ENCODE measurements at regions not wholly inside any gene's neighbourhood (a gene's known extent, or its start where the extent isn't known, plus 50 kb on each side); places are given as distances from the start of the nearest gene placed in this dataset.

GRCh38 chr1:188611432-188611831 lies 1782.7 kb downstream of the PLA2G4A start:
- Mint-ChIP-seq H3K36me3 (ENCODE audit: low read depth) (no peaks in the 10 kb centered on the region), H3K27me3 (no peaks in the 10 kb centered on the region), H3K4me3 (no peak overlapping the region), H3K4me1 (no peaks in the 10 kb centered on the region), H3K9me3 (peaks cover 9% of the 10 kb centered on the region), H3K27ac (no peak overlapping the region)
- no peak for DNase-seq
- ATAC-seq (ENCODE audit: low read depth) = no peak
- TF ChIP-seq, protein P1, sequence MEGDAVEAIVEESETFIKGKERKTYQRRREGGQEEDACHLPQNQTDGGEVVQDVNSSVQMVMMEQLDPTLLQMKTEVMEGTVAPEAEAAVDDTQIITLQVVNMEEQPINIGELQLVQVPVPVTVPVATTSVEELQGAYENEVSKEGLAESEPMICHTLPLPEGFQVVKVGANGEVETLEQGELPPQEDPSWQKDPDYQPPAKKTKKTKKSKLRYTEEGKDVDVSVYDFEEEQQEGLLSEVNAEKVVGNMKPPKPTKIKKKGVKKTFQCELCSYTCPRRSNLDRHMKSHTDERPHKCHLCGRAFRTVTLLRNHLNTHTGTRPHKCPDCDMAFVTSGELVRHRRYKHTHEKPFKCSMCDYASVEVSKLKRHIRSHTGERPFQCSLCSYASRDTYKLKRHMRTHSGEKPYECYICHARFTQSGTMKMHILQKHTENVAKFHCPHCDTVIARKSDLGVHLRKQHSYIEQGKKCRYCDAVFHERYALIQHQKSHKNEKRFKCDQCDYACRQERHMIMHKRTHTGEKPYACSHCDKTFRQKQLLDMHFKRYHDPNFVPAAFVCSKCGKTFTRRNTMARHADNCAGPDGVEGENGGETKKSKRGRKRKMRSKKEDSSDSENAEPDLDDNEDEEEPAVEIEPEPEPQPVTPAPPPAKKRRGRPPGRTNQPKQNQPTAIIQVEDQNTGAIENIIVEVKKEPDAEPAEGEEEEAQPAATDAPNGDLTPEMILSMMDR (IDR thresholded peaks at IDR 0.05) = no peak
- CTCF ChIA-PET = no interaction called here
- POLR2A ChIA-PET = no interaction called here
- intact Hi-C loops (cut with micrococcal nuclease) = no loop called here

- ATAC-seq (ENCODE audit: low read depth) (no peak), DNase-seq (no peak)
- Mint-ChIP-seq H3K27ac (no peak overlapping the region), H3K36me3 (ENCODE audit: low read depth) (no peaks in the 10 kb centered on the region), H3K4me3 (no peak overlapping the region), H3K4me1 (no peaks in the 10 kb centered on the region), H3K27me3 (no peaks in the 10 kb centered on the region), H3K9me3 (peaks cover 11% of the 10 kb centered on the region)
- ChIA-PET CTCF (no interaction called here), POLR2A (no interaction called here)
- intact Hi-C loops (cut with micrococcal nuclease) = no loop called here
- TF ChIP-seq, protein P1 (IDR thresholded peaks at IDR 0.05) = no peak
Measured at GRCh38 chr1:188615321-188615720, 1786.6 kb downstream of the PLA2G4A start.

- intact Hi-C loops (cut with micrococcal nuclease) = no loop called here
- TF ChIP-seq, protein P1 (IDR thresholded peaks at IDR 0.05) = no peak
- H3K27me3 Mint-ChIP-seq = no peaks in the 10 kb centered on the region
- no peaks in the 10 kb centered on the region for H3K36me3 Mint-ChIP-seq (ENCODE audit: low read depth)
- no peak for ATAC-seq (ENCODE audit: low read depth)
- H3K27ac Mint-ChIP-seq = no peak overlapping the region
- H3K4me3 Mint-ChIP-seq = no peak overlapping the region
- no peaks in the 10 kb centered on the region for H3K4me1 Mint-ChIP-seq
- DNase-seq = no peak
- ChIA-PET CTCF (no interaction called here), POLR2A (no interaction called here)
- peaks cover 12% of the 10 kb centered on the region for H3K9me3 Mint-ChIP-seq
Measured at GRCh38 chr1:188620236-188620635, 1791.5 kb downstream of the PLA2G4A start.

GRCh38 chr1:188641566-188642211 lies 1812.9 kb downstream of the PLA2G4A start:
- DNase-seq (no peak), ATAC-seq (ENCODE audit: low read depth) (no peak)
- Mint-ChIP-seq H3K27ac (no peak overlapping the region), H3K4me1 (no peaks in the 10 kb centered on the region), H3K27me3 (no peaks in the 10 kb centered on the region), H3K4me3 (no peak overlapping the region), H3K36me3 (ENCODE audit: low read depth) (no peaks in the 10 kb centered on the region), H3K9me3 (peaks cover 9% of the 10 kb centered on the region)
- intact Hi-C loops (cut with micrococcal nuclease) = no loop called here
- POLR2A ChIA-PET = no interaction called here
- CTCF ChIA-PET = no interaction called here
- TF ChIP-seq, protein P1 (IDR thresholded peaks at IDR 0.05) = no peak

DNA sequence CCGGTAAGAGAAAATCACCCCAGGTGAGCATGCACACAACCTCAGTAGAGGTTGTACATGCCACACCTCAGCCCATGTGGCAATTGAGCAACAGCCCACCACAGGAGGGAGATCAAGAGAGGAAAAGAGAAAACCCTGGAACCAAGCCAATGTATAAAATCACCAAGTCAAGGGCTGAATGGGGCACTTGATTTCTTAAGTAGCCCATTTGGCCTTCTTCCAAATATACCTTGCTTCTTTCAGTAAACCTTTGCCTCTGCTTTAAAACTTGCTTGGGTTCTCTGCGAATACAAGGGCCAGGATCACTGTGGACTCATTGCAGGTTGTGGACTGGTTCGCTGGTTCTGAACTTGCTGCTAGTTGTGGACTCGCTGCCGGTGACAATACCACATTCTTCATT lies 1814.0 kb downstream of the PLA2G4A start:
- Mint-ChIP-seq H3K27ac (no peak overlapping the region), H3K4me1 (no peaks in the 10 kb centered on the region), H3K27me3 (no peaks in the 10 kb centered on the region), H3K9me3 (peaks cover 9% of the 10 kb centered on the region), H3K4me3 (no peak overlapping the region), H3K36me3 (ENCODE audit: low read depth) (no peaks in the 10 kb centered on the region)
- ATAC-seq (ENCODE audit: low read depth) (no peak), DNase-seq (no peak)
- intact Hi-C loops (cut with micrococcal nuclease) = no loop called here
- ChIA-PET POLR2A (no interaction called here), CTCF (no interaction called here)
- TF ChIP-seq, protein P1 (IDR thresholded peaks at IDR 0.05) = no peak

Measured in activated B cell treated with CpG ODN at 0.5 μM for 24 hours (primary cell).